ENCODE measurements at regions not wholly inside any gene's neighbourhood (a gene's known extent, or its start where the extent isn't known, plus 50 kb on each side); places are given as distances from the start of the nearest gene placed in this dataset.

- Histone ChIP-seq H3K4me3 (ENCODE audit: low read length in 3 of 3) (no peak overlapping the region), H3K36me3 (ENCODE audit: control insufficient read depth in 3 of 3, insufficient read depth in 3 of 3, low read length in 3 of 3) (no peaks in the 10 kb centered on the region), H3K27me3 (ENCODE audit: control insufficient read depth in 3 of 3, insufficient read depth in 3 of 3, low read length in 3 of 3) (no peaks in the 10 kb centered on the region), H3K9me3 (ENCODE audit: control insufficient read depth in 3 of 3, low read length in 3 of 3) (no peaks in the 10 kb centered on the region), H3K27ac (ENCODE audit: low read depth, low read length) (no peak overlapping the region), H3K4me1 (ENCODE audit: control insufficient read depth in 3 of 3, insufficient read depth in 3 of 3, low read length in 3 of 3) (no peaks in the 10 kb centered on the region), H3K9ac (ENCODE audit: low read depth in 1 of 3, low read length in 3 of 3) (no peak overlapping the region)
Measured at GRCh38 chr5:167821151-167821550, 470.3 kb upstream of the WWC1 start.

DNA sequence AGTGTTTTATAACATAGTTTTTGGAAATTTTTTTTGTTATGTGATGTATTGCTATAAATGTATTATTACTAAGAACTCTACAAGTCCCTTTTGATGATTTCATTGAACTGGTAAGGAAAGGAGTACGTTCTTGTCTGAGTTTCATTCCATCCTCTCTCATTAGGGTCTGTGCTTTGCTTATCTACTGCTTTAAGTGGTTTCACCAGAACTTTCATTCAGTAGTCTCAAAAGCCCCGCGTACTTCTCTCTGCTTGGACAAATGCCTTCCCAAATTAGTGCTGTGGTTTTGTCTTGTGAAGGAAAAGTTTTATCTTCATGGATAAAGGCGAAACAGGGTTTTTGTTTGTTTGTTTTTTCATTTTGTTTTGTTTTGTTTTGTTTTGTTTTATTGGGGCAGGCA is 469.8 kb upstream of the WWC1 start:
- no peak overlapping the region for H3K9ac ChIP-seq (ENCODE audit: low read depth in 1 of 3, low read length in 3 of 3)
- H3K27ac ChIP-seq (ENCODE audit: low read depth, low read length) = no peak overlapping the region
- H3K4me1 ChIP-seq (ENCODE audit: control insufficient read depth in 3 of 3, insufficient read depth in 3 of 3, low read length in 3 of 3) = no peaks in the 10 kb centered on the region
- no peaks in the 10 kb centered on the region for H3K9me3 ChIP-seq (ENCODE audit: control insufficient read depth in 3 of 3, low read length in 3 of 3)
- H3K4me3 ChIP-seq (ENCODE audit: low read length in 3 of 3) = no peak overlapping the region
- no peaks in the 10 kb centered on the region for H3K36me3 ChIP-seq (ENCODE audit: control insufficient read depth in 3 of 3, insufficient read depth in 3 of 3, low read length in 3 of 3)
- no peaks in the 10 kb centered on the region for H3K27me3 ChIP-seq (ENCODE audit: control insufficient read depth in 3 of 3, insufficient read depth in 3 of 3, low read length in 3 of 3)

DNA sequence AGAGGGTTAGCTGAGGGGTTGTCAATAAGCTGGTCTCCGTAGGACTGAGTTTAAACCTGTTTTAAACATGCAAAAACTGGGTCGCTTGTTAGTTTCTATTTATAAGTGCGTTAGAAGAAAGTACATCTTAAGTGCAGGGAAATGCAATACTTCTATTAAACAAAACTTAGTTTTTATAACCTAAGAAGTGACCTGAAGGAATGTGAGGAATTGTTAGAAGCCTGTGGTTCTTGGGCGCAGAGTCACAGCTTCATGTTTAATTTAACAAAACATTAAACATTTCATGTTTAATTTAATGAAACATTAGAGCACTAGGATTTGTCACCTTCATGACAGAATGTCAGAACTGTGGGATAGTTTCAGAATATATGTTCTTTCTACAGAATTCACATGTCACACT is 469.2 kb upstream of the WWC1 start:
- no peaks in the 10 kb centered on the region for H3K27me3 ChIP-seq (ENCODE audit: control insufficient read depth in 3 of 3, insufficient read depth in 3 of 3, low read length in 3 of 3)
- no peaks in the 10 kb centered on the region for H3K9me3 ChIP-seq (ENCODE audit: control insufficient read depth in 3 of 3, low read length in 3 of 3)
- no peaks in the 10 kb centered on the region for H3K36me3 ChIP-seq (ENCODE audit: control insufficient read depth in 3 of 3, insufficient read depth in 3 of 3, low read length in 3 of 3)
- H3K27ac ChIP-seq (ENCODE audit: low read depth, low read length) = no peak overlapping the region
- no peaks in the 10 kb centered on the region for H3K4me1 ChIP-seq (ENCODE audit: control insufficient read depth in 3 of 3, insufficient read depth in 3 of 3, low read length in 3 of 3)
- H3K4me3 ChIP-seq (ENCODE audit: low read length in 3 of 3) = no peak overlapping the region
- no peak overlapping the region for H3K9ac ChIP-seq (ENCODE audit: low read depth in 1 of 3, low read length in 3 of 3)

GRCh38 chr5:167823405-167823804 is 468.0 kb upstream of the WWC1 start:
- no peak overlapping the region for H3K27ac ChIP-seq (ENCODE audit: low read depth, low read length)
- H3K4me3 ChIP-seq (ENCODE audit: low read length in 3 of 3) = no peak overlapping the region
- H3K36me3 ChIP-seq (ENCODE audit: control insufficient read depth in 3 of 3, insufficient read depth in 3 of 3, low read length in 3 of 3) = no peaks in the 10 kb centered on the region
- H3K9ac ChIP-seq (ENCODE audit: low read depth in 1 of 3, low read length in 3 of 3) = no peak overlapping the region
- no peaks in the 10 kb centered on the region for H3K4me1 ChIP-seq (ENCODE audit: control insufficient read depth in 3 of 3, insufficient read depth in 3 of 3, low read length in 3 of 3)
- H3K9me3 ChIP-seq (ENCODE audit: control insufficient read depth in 3 of 3, low read length in 3 of 3) = no peaks in the 10 kb centered on the region
- no peaks in the 10 kb centered on the region for H3K27me3 ChIP-seq (ENCODE audit: control insufficient read depth in 3 of 3, insufficient read depth in 3 of 3, low read length in 3 of 3)

GRCh38 chr5:167827766-167828165 is 463.7 kb upstream of the WWC1 start:
- H3K4me1 ChIP-seq (ENCODE audit: control insufficient read depth in 3 of 3, insufficient read depth in 3 of 3, low read length in 3 of 3) = no peaks in the 10 kb centered on the region
- H3K9me3 ChIP-seq (ENCODE audit: control insufficient read depth in 3 of 3, low read length in 3 of 3) = no peaks in the 10 kb centered on the region
- no peak overlapping the region for H3K4me3 ChIP-seq (ENCODE audit: low read length in 3 of 3)
- no peak overlapping the region for H3K27ac ChIP-seq (ENCODE audit: low read depth, low read length)
- no peak overlapping the region for H3K9ac ChIP-seq (ENCODE audit: low read depth in 1 of 3, low read length in 3 of 3)
- no peaks in the 10 kb centered on the region for H3K27me3 ChIP-seq (ENCODE audit: control insufficient read depth in 3 of 3, insufficient read depth in 3 of 3, low read length in 3 of 3)
- H3K36me3 ChIP-seq (ENCODE audit: control insufficient read depth in 3 of 3, insufficient read depth in 3 of 3, low read length in 3 of 3) = no peaks in the 10 kb centered on the region

- Histone ChIP-seq H3K9me3 (ENCODE audit: control insufficient read depth in 3 of 3, low read length in 3 of 3) (no peaks in the 10 kb centered on the region), H3K27me3 (ENCODE audit: control insufficient read depth in 3 of 3, insufficient read depth in 3 of 3, low read length in 3 of 3) (no peaks in the 10 kb centered on the region), H3K27ac (ENCODE audit: low read depth, low read length) (no peak overlapping the region), H3K4me1 (ENCODE audit: control insufficient read depth in 3 of 3, insufficient read depth in 3 of 3, low read length in 3 of 3) (no peaks in the 10 kb centered on the region), H3K4me3 (ENCODE audit: low read length in 3 of 3) (no peak overlapping the region), H3K36me3 (ENCODE audit: control insufficient read depth in 3 of 3, insufficient read depth in 3 of 3, low read length in 3 of 3) (no peaks in the 10 kb centered on the region), H3K9ac (ENCODE audit: low read depth in 1 of 3, low read length in 3 of 3) (no peak overlapping the region)
Measured at GRCh38 chr5:167831754-167832504, 459.5 kb upstream of the WWC1 start.

- H3K4me1 ChIP-seq (ENCODE audit: control insufficient read depth in 3 of 3, insufficient read depth in 3 of 3, low read length in 3 of 3) = no peaks in the 10 kb centered on the region
- H3K9ac ChIP-seq (ENCODE audit: low read depth in 1 of 3, low read length in 3 of 3) = no peak overlapping the region
- H3K36me3 ChIP-seq (ENCODE audit: control insufficient read depth in 3 of 3, insufficient read depth in 3 of 3, low read length in 3 of 3) = no peaks in the 10 kb centered on the region
- no peak overlapping the region for H3K4me3 ChIP-seq (ENCODE audit: low read length in 3 of 3)
- no peak overlapping the region for H3K27ac ChIP-seq (ENCODE audit: low read depth, low read length)
- no peaks in the 10 kb centered on the region for H3K9me3 ChIP-seq (ENCODE audit: control insufficient read depth in 3 of 3, low read length in 3 of 3)
- H3K27me3 ChIP-seq (ENCODE audit: control insufficient read depth in 3 of 3, insufficient read depth in 3 of 3, low read length in 3 of 3) = no peaks in the 10 kb centered on the region
Measured at GRCh38 chr5:167832609-167833008, 458.8 kb upstream of the WWC1 start.

GRCh38 chr5:167833456-167833855 is 458.0 kb upstream of the WWC1 start:
- Histone ChIP-seq H3K27ac (ENCODE audit: low read depth, low read length) (no peak overlapping the region), H3K4me3 (ENCODE audit: low read length in 3 of 3) (no peak overlapping the region), H3K4me1 (ENCODE audit: control insufficient read depth in 3 of 3, insufficient read depth in 3 of 3, low read length in 3 of 3) (no peaks in the 10 kb centered on the region), H3K9ac (ENCODE audit: low read depth in 1 of 3, low read length in 3 of 3) (no peak overlapping the region), H3K36me3 (ENCODE audit: control insufficient read depth in 3 of 3, insufficient read depth in 3 of 3, low read length in 3 of 3) (no peaks in the 10 kb centered on the region), H3K27me3 (ENCODE audit: control insufficient read depth in 3 of 3, insufficient read depth in 3 of 3, low read length in 3 of 3) (no peaks in the 10 kb centered on the region), H3K9me3 (ENCODE audit: control insufficient read depth in 3 of 3, low read length in 3 of 3) (no peaks in the 10 kb centered on the region)

GRCh38 chr5:167835146-167835545 is 456.3 kb upstream of the WWC1 start:
- Histone ChIP-seq H3K4me3 (ENCODE audit: low read length in 3 of 3) (no peak overlapping the region), H3K27me3 (ENCODE audit: control insufficient read depth in 3 of 3, insufficient read depth in 3 of 3, low read length in 3 of 3) (no peaks in the 10 kb centered on the region), H3K27ac (ENCODE audit: low read depth, low read length) (no peak overlapping the region), H3K9ac (ENCODE audit: low read depth in 1 of 3, low read length in 3 of 3) (no peak overlapping the region), H3K4me1 (ENCODE audit: control insufficient read depth in 3 of 3, insufficient read depth in 3 of 3, low read length in 3 of 3) (no peaks in the 10 kb centered on the region), H3K36me3 (ENCODE audit: control insufficient read depth in 3 of 3, insufficient read depth in 3 of 3, low read length in 3 of 3) (no peaks in the 10 kb centered on the region), H3K9me3 (ENCODE audit: control insufficient read depth in 3 of 3, low read length in 3 of 3) (no peaks in the 10 kb centered on the region)

DNA sequence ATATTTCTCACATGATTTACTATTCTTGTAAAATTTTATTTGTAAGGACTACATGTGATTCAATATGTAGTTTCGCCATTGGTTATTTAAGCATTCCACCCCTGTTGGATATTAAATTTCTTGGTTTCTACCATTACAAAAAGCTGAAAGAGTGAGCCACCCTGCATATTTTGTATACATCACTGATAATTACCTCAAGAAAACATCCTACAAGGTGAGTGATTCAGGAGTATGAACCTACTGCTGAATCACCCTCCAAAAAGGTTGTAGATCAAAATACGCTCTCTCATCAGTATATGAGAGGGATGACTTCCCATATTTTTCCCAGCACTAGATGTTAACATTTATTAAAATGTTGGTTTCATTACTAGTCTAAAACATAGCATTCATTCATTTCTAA is 454.3 kb upstream of the WWC1 start:
- no peaks in the 10 kb centered on the region for H3K4me1 ChIP-seq (ENCODE audit: control insufficient read depth in 3 of 3, insufficient read depth in 3 of 3, low read length in 3 of 3)
- no peak overlapping the region for H3K27ac ChIP-seq (ENCODE audit: low read depth, low read length)
- no peak overlapping the region for H3K9ac ChIP-seq (ENCODE audit: low read depth in 1 of 3, low read length in 3 of 3)
- H3K9me3 ChIP-seq (ENCODE audit: control insufficient read depth in 3 of 3, low read length in 3 of 3) = no peaks in the 10 kb centered on the region
- H3K27me3 ChIP-seq (ENCODE audit: control insufficient read depth in 3 of 3, insufficient read depth in 3 of 3, low read length in 3 of 3) = no peaks in the 10 kb centered on the region
- H3K36me3 ChIP-seq (ENCODE audit: control insufficient read depth in 3 of 3, insufficient read depth in 3 of 3, low read length in 3 of 3) = no peaks in the 10 kb centered on the region
- H3K4me3 ChIP-seq (ENCODE audit: low read length in 3 of 3) = no peak overlapping the region

Data from skeletal muscle tissue (tissue), 3 donors.